ENCODE measurements at regions not wholly inside any gene's neighbourhood (a gene's known extent, or its start where the extent isn't known, plus 50 kb on each side); places are given as distances from the start of the nearest gene placed in this dataset.

DNA sequence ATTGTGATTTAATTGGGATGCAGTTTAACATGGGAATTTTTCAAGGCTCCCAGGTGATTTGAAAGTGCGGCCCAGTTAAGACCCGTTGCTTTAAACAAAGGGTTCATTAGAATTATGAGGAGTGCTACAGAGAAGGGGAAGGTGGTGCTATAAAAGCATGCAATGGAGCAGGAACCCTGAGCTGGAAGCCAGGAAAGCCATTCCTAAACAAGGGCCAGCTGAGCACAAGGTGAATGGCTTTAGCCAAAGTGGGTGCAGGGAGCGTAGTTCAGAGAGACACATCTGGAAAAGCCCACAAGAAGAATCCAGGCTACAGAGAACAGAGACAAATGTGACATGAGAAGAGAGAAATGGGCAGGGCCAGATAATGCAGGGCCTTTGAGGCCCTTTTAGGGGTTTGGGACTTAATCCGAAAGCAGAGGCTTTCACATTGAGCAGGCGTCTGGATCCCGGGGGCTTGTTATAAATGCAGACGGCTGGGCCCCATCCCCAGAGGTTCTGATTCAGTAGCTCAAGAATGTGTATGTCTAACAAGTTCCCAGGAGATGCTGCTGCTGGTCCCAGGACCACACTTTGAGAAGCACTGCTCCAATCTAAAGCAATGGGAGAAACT, 138.1 kb upstream of the WWC1 start:
- in situ Hi-C loops (cut with MboI; ENCODE audit: low sequenced_read_pairs in 4 of 4): no loop called here
- intact Hi-C loops (cut with DNase I; ENCODE audit: low total_unique reads): no loop called here
- H3K27me3 ChIP-seq: no peaks in the 10 kb centered on the region
- no peaks in the 10 kb centered on the region for H3K36me3 ChIP-seq
- TF ChIP-seq, protein P1, sequence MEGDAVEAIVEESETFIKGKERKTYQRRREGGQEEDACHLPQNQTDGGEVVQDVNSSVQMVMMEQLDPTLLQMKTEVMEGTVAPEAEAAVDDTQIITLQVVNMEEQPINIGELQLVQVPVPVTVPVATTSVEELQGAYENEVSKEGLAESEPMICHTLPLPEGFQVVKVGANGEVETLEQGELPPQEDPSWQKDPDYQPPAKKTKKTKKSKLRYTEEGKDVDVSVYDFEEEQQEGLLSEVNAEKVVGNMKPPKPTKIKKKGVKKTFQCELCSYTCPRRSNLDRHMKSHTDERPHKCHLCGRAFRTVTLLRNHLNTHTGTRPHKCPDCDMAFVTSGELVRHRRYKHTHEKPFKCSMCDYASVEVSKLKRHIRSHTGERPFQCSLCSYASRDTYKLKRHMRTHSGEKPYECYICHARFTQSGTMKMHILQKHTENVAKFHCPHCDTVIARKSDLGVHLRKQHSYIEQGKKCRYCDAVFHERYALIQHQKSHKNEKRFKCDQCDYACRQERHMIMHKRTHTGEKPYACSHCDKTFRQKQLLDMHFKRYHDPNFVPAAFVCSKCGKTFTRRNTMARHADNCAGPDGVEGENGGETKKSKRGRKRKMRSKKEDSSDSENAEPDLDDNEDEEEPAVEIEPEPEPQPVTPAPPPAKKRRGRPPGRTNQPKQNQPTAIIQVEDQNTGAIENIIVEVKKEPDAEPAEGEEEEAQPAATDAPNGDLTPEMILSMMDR (IDR thresholded peaks at IDR 0.05 in 4 of 5, conservative IDR thresholded peaks at IDR 0.05 in 1 of 5): no peak
- no peak for TF ChIP-seq POLR2A (IDR thresholded peaks at IDR 0.05)
- no peak overlapping the region for H3K27ac ChIP-seq
- no peaks in the 10 kb centered on the region for H3K9me3 ChIP-seq
- DNase-seq: no peak
- ATAC-seq: no peak
- H3K4me1 ChIP-seq: no peaks in the 10 kb centered on the region
- no peak overlapping the region for H3K4me3 ChIP-seq

- in situ Hi-C loops (cut with MboI; ENCODE audit: low sequenced_read_pairs in 4 of 4): no loop called here
These were observed 137.6 kb upstream of the WWC1 start for GRCh38 chr5:168153876-168154270.

GRCh38 chr5:168155585-168155984, 135.9 kb upstream of the WWC1 start:
- no peak overlapping the region for H3K27ac ChIP-seq
- H3K4me1 ChIP-seq: no peaks in the 10 kb centered on the region
- no peaks in the 10 kb centered on the region for H3K36me3 ChIP-seq

More at GRCh38 chr5:168153876-168154270, 137.6 kb upstream of the WWC1 start:
- H3K36me3 ChIP-seq: no peaks in the 10 kb centered on the region
- H3K27ac ChIP-seq: no peak overlapping the region
- no peaks in the 10 kb centered on the region for H3K27me3 ChIP-seq
- TF ChIP-seq POLR2A (IDR thresholded peaks at IDR 0.05): no peak
- TF ChIP-seq, protein P1 (IDR thresholded peaks at IDR 0.05 in 4 of 5, conservative IDR thresholded peaks at IDR 0.05 in 1 of 5): no peak
- H3K4me1 ChIP-seq: no peaks in the 10 kb centered on the region
- ATAC-seq (no peak), DNase-seq (no peak)
- H3K9me3 ChIP-seq: no peaks in the 10 kb centered on the region
- no peak overlapping the region for H3K4me3 ChIP-seq
- intact Hi-C loops (cut with DNase I; ENCODE audit: low total_unique reads): no loop called here

DNA sequence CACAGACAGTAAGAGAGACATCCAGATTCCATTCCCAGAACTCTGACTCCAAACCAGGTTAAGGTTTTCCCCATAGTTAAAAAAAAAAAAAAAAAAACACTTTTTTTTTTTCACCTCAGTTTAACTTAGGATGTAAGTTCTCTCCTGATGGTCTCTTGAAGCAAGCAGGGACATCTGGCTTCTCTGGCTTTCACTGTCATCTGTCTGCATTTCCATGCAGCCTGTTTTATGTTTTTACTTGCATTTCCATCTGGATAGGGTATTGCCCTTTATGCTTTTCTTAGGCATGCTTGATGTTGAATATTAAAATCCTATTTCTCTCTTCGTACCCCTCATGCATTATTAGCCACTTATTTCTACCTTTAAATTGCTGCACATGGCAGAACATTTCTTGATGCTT, 135.3 kb upstream of the WWC1 start:
- Histone ChIP-seq H3K27ac (no peak overlapping the region), H3K36me3 (no peaks in the 10 kb centered on the region), H3K9me3 (no peaks in the 10 kb centered on the region), H3K27me3 (no peaks in the 10 kb centered on the region), H3K4me1 (no peaks in the 10 kb centered on the region), H3K4me3 (no peak overlapping the region)
- DNase-seq: no peak
- TF ChIP-seq POLR2A (IDR thresholded peaks at IDR 0.05): no peak
- TF ChIP-seq, protein P1 (IDR thresholded peaks at IDR 0.05 in 4 of 5, conservative IDR thresholded peaks at IDR 0.05 in 1 of 5): no peak
- intact Hi-C loops (cut with DNase I; ENCODE audit: low total_unique reads) (no loop called here), in situ Hi-C loops (cut with MboI; ENCODE audit: low sequenced_read_pairs in 4 of 4) (no loop called here)
- ATAC-seq: no peak

More at GRCh38 chr5:168155585-168155984, 135.9 kb upstream of the WWC1 start:
- ATAC-seq (no peak), DNase-seq (no peak)
- in situ Hi-C loops (cut with MboI; ENCODE audit: low sequenced_read_pairs in 4 of 4): no loop called here
- TF ChIP-seq, protein P1 (IDR thresholded peaks at IDR 0.05 in 4 of 5, conservative IDR thresholded peaks at IDR 0.05 in 1 of 5): no peak
- TF ChIP-seq POLR2A (IDR thresholded peaks at IDR 0.05): no peak
- intact Hi-C loops (cut with DNase I; ENCODE audit: low total_unique reads): no loop called here
- Histone ChIP-seq H3K27me3 (no peaks in the 10 kb centered on the region), H3K4me3 (no peak overlapping the region), H3K9me3 (no peaks in the 10 kb centered on the region)

- no peak for ATAC-seq
- Histone ChIP-seq H3K4me1 (no peaks in the 10 kb centered on the region), H3K27me3 (no peaks in the 10 kb centered on the region), H3K4me3 (no peak overlapping the region), H3K27ac (no peak overlapping the region), H3K36me3 (no peaks in the 10 kb centered on the region), H3K9me3 (no peaks in the 10 kb centered on the region)
- TF ChIP-seq, protein P1 (IDR thresholded peaks at IDR 0.05 in 4 of 5, conservative IDR thresholded peaks at IDR 0.05 in 1 of 5): no peak
- TF ChIP-seq POLR2A (IDR thresholded peaks at IDR 0.05): no peak
- DNase-seq: no peak
- intact Hi-C loops (cut with DNase I; ENCODE audit: low total_unique reads): no loop called here
- in situ Hi-C loops (cut with MboI; ENCODE audit: low sequenced_read_pairs in 4 of 4): no loop called here
These were observed 134.3 kb upstream of the WWC1 start for GRCh38 chr5:168157141-168157540.

Measured in gastrocnemius medialis (tissue), 4 donors.